SW480 (cell line): ENCODE measurements at regions not wholly inside any gene's neighbourhood (a gene's known extent, or its start where the extent isn't known, plus 50 kb on each side); places are given as distances from the start of the nearest gene placed in this dataset.
"Not testable (repeated sequence)": the region's sequence is repeated elsewhere in the genome, so short reads cannot be mapped to it uniquely, and the experiment has no call there.

Experiments
- DNase-seq: peaks from one replicate; pipeline ENCODE4 v3.0.0-alpha.2; 2016; ENCODE audit warnings: low spot score

GRCh38 chr4:62455871-62456270 lies 1255.7 kb downstream of the ADGRL3 start:
- no peak for DNase-seq

- DNase-seq, result no peak
Measured at GRCh38 chr4:62454535-62454934, 1254.4 kb downstream of the ADGRL3 start.

GRCh38 chr4:62450740-62451139 lies 1250.6 kb downstream of the ADGRL3 start:
- no peak for DNase-seq

GRCh38 chr4:62449538-62449937 lies 1249.4 kb downstream of the ADGRL3 start:
- DNase-seq, result no peak

- DNase-seq, result no peak
Measured at GRCh38 chr4:62448911-62449310, 1248.8 kb downstream of the ADGRL3 start.

GRCh38 chr4:62439051-62439450 lies 1238.9 kb downstream of the ADGRL3 start:
- DNase-seq, result no peak

GRCh38 chr4:62434921-62435320 lies 1234.8 kb downstream of the ADGRL3 start:
- no peak for DNase-seq

GRCh38 chr4:62431513-62432231 lies 1231.5 kb downstream of the ADGRL3 start:
- DNase-seq, result not testable (repeated sequence)

- DNase-seq, result no peak
Measured at GRCh38 chr4:62429297-62429696, 1229.2 kb downstream of the ADGRL3 start.

- no peak for DNase-seq
Measured at GRCh38 chr4:62415256-62415655, 1215.1 kb downstream of the ADGRL3 start.

- no peak for DNase-seq
Measured at GRCh38 chr4:62414563-62414962, 1214.4 kb downstream of the ADGRL3 start.

- DNase-seq, result no peak
Measured at GRCh38 chr4:62410371-62411003, 1210.4 kb downstream of the ADGRL3 start.

GRCh38 chr4:62408454-62408853 lies 1208.3 kb downstream of the ADGRL3 start:
- no peak for DNase-seq

- no peak for DNase-seq
Measured at GRCh38 chr4:62407534-62407933, 1207.4 kb downstream of the ADGRL3 start.

GRCh38 chr4:62402088-62402806 lies 1202.1 kb downstream of the ADGRL3 start:
- DNase-seq, result no peak

GRCh38 chr4:62399242-62399641 lies 1199.1 kb downstream of the ADGRL3 start:
- no peak for DNase-seq

- DNase-seq, result no peak
Measured at GRCh38 chr4:62398318-62398717, 1198.2 kb downstream of the ADGRL3 start.

GRCh38 chr4:62394766-62395165 lies 1194.6 kb downstream of the ADGRL3 start:
- DNase-seq, result no peak

- no peak for DNase-seq
Measured at GRCh38 chr4:62387808-62388207, 1187.7 kb downstream of the ADGRL3 start.

- DNase-seq, result no peak
Measured at GRCh38 chr4:62377700-62378099, 1177.6 kb downstream of the ADGRL3 start.

GRCh38 chr4:62377245-62377644 lies 1177.1 kb downstream of the ADGRL3 start:
- DNase-seq, result no peak

GRCh38 chr4:62366939-62367338 lies 1166.8 kb downstream of the ADGRL3 start:
- no peak for DNase-seq

GRCh38 chr4:62360156-62360545 lies 1160.0 kb downstream of the ADGRL3 start:
- DNase-seq, result no peak
